ENCODE measurements at regions not wholly inside any gene's neighbourhood (a gene's known extent, or its start where the extent isn't known, plus 50 kb on each side); places are given as distances from the start of the nearest gene placed in this dataset.

DNA sequence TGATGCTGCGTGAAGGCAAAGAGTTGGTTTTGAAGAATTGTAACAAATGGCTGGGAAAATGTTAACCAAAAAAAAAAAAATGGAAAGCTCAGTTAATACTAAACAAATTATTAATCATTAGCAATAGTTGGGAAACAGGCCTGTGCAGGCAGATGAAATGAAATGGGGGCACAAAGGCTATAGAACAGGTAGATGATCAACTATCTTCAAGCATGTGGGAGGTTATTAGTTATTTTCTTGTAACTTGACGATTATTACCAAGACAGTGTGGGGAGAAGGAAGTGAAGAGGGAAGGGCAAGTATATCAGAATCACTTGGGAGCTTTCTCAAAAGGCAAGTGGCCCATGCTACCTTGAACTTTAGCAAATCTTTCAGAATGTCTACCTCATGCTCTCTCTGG is 351.9 kb downstream of the BCOR start:
- Histone ChIP-seq H3K14ac (replicated peaks; ENCODE audit: low read depth, low read length) (no peak overlapping the region), H3K27me3 (ENCODE audit: control insufficient read depth, insufficient read depth, low read length) (peaks cover 8% of the 10 kb centered on the region), H4K5ac (ENCODE audit: low read depth, low read length) (no peak overlapping the region), H3K27ac (ENCODE audit: insufficient read depth, low read length) (no peak overlapping the region), H3K4me1 (ENCODE audit: control insufficient read depth, insufficient read depth, low read length) (no peaks in the 10 kb centered on the region), H4K8ac (ENCODE audit: low read depth in 2 of 2, low read length in 2 of 2) (no peak overlapping the region), H3K9me1 (ENCODE audit: insufficient read depth, low read length) (no peaks in the 10 kb centered on the region), H3K56ac (ENCODE audit: extremely low read depth, insufficient read depth, low read length) (no peak overlapping the region), H3K9me3 (ENCODE audit: control insufficient read depth, insufficient read depth, low read length) (peaks cover 3% of the 10 kb centered on the region; the same call in 1 of the 2 replicates), H3K79me1 (ENCODE audit: low read depth in 1 of 2, low read length in 2 of 2) (no peaks in the 10 kb centered on the region), H2AK5ac (ENCODE audit: low read depth, low read length) (no peak overlapping the region), H2AFZ (replicated peaks; ENCODE audit: low read length, poor library complexity) (no peak overlapping the region), H3K23ac (ENCODE audit: low read depth, low read length) (no peak overlapping the region), H3K18ac (ENCODE audit: low read depth, low read length) (no peak overlapping the region), H2BK15ac (ENCODE audit: low read depth, low read length) (no peak overlapping the region), H3K9ac (ENCODE audit: low read depth, low read length) (no peak overlapping the region), H2AK9ac (replicated peaks; ENCODE audit: low read depth, low read length, poor library complexity) (no peak overlapping the region), H3K4me2 (ENCODE audit: low read depth, low read length) (no peak overlapping the region), H4K91ac (ENCODE audit: insufficient read depth, low read depth, low read length) (no peak overlapping the region), H4K20me1 (ENCODE audit: insufficient read depth, low read length) (no peaks in the 10 kb centered on the region), H2BK5ac (ENCODE audit: low read depth, low read length, poor library complexity, severe bottlenecking) (no peak overlapping the region), H2BK120ac (ENCODE audit: low read depth, low read length) (no peak overlapping the region), H3K36me3 (ENCODE audit: control insufficient read depth, insufficient read depth, low read length) (no peaks in the 10 kb centered on the region), H3K4ac (ENCODE audit: low read depth, low read length) (no peak overlapping the region), H2BK20ac (ENCODE audit: low read depth, low read length) (no peak overlapping the region), H3K4me3 (ENCODE audit: insufficient read depth, low read depth, low read length) (no peak overlapping the region)
- intact Hi-C loops (cut with micrococcal nuclease) (no loop called here), in situ Hi-C loops (cut with MboI; ENCODE audit: low sequenced_read_pairs) (no loop called here), dilution Hi-C loops (cut with HindIII; ENCODE audit: low sequenced_read_pairs, unreplicated experiment) (no loop called here)
- POLR2A ChIA-PET (ENCODE audit: unreplicated experiment): no interaction called here
- TF ChIP-seq POLR2A (IDR thresholded peaks at IDR 0.05; ENCODE audit: low read depth, low read length) (no peak), SMC3 (IDR thresholded peaks at IDR 0.05; ENCODE audit: low read depth, low read length) (no peak), MXI1 (IDR thresholded peaks at IDR 0.05; ENCODE audit: borderline replicate concordance, low read depth, low read length) (no peak), NFE2L2 (IDR thresholded peaks at IDR 0.05; ENCODE audit: low read depth, low read length) (no peak), RFX5 (IDR thresholded peaks at IDR 0.05; ENCODE audit: low read depth, low read length) (no peak), RCOR1 (IDR thresholded peaks at IDR 0.05; ENCODE audit: insufficient replicate concordance, low read length) (no peak), CHD1 (IDR thresholded peaks at IDR 0.05; ENCODE audit: low read depth, low read length) (no peak), MAZ (IDR thresholded peaks at IDR 0.05; ENCODE audit: borderline replicate concordance, low read depth, low read length) (no peak), BHLHE40 (IDR thresholded peaks at IDR 0.05; ENCODE audit: low read depth, low read length) (no peak), RAD21 (IDR thresholded peaks at IDR 0.05; ENCODE audit: low read length) (no peak), FOS (IDR thresholded peaks at IDR 0.05; ENCODE audit: low read depth, low read length) (no peak), CEBPB (IDR thresholded peaks at IDR 0.05; ENCODE audit: low read depth, low read length) (no peak), MAFK (IDR thresholded peaks at IDR 0.05; ENCODE audit: low read depth, low read length) (no peak)
- TF ChIP-seq, protein P1, sequence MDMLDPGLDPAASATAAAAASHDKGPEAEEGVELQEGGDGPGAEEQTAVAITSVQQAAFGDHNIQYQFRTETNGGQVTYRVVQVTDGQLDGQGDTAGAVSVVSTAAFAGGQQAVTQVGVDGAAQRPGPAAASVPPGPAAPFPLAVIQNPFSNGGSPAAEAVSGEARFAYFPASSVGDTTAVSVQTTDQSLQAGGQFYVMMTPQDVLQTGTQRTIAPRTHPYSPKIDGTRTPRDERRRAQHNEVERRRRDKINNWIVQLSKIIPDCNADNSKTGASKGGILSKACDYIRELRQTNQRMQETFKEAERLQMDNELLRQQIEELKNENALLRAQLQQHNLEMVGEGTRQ (IDR thresholded peaks at IDR 0.05; ENCODE audit: low read depth, low read length): no peak
- TF ChIP-seq, protein P2, sequence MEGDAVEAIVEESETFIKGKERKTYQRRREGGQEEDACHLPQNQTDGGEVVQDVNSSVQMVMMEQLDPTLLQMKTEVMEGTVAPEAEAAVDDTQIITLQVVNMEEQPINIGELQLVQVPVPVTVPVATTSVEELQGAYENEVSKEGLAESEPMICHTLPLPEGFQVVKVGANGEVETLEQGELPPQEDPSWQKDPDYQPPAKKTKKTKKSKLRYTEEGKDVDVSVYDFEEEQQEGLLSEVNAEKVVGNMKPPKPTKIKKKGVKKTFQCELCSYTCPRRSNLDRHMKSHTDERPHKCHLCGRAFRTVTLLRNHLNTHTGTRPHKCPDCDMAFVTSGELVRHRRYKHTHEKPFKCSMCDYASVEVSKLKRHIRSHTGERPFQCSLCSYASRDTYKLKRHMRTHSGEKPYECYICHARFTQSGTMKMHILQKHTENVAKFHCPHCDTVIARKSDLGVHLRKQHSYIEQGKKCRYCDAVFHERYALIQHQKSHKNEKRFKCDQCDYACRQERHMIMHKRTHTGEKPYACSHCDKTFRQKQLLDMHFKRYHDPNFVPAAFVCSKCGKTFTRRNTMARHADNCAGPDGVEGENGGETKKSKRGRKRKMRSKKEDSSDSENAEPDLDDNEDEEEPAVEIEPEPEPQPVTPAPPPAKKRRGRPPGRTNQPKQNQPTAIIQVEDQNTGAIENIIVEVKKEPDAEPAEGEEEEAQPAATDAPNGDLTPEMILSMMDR (conservative IDR thresholded peaks at IDR 0.05; ENCODE audit: low read depth, low read length): no peak
- TF ChIP-seq, protein P3, sequence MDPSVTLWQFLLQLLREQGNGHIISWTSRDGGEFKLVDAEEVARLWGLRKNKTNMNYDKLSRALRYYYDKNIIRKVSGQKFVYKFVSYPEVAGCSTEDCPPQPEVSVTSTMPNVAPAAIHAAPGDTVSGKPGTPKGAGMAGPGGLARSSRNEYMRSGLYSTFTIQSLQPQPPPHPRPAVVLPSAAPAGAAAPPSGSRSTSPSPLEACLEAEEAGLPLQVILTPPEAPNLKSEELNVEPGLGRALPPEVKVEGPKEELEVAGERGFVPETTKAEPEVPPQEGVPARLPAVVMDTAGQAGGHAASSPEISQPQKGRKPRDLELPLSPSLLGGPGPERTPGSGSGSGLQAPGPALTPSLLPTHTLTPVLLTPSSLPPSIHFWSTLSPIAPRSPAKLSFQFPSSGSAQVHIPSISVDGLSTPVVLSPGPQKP (IDR thresholded peaks at IDR 0.05; ENCODE audit: borderline replicate concordance, low read depth, low read length): no peak
- no CpG with 5 or more reads among the region's 2 CpGs for WGBS, 2 experiments (ENCODE audit: extremely low coverage in 2 of 2, insufficient read length in 1 of 2)
- no TSS peak for BruUV-seq (replicated peaks)
- CTCF ChIA-PET: no interaction called here
- ATAC-seq (ENCODE audit: low read depth) (no peak), DNase-seq (no peak)

Data from IMR-90 (cell line).